Ishikawa (cell line): ENCODE measurements at regions not wholly inside any gene's neighbourhood (a gene's known extent, or its start where the extent isn't known, plus 50 kb on each side); places are given as distances from the start of the nearest gene placed in this dataset.

ENCODE experiments used
- CEBPB ChIP-seq: IDR thresholded peaks from 2 replicates; pipeline ENCODE4 v1.6.1; 2012
- EGR1 ChIP-seq: IDR thresholded peaks from 2 replicates; pipeline ENCODE4 v1.6.1; 2012
- EP300 ChIP-seq: IDR thresholded peaks from 2 replicates; pipeline ENCODE4 v1.6.1; 2012; ENCODE audit warnings: borderline replicate concordance
- FOXM1 ChIP-seq: IDR thresholded peaks from 2 replicates; pipeline ENCODE4 v1.6.1; 2012; ENCODE audit warnings: low read depth, borderline replicate concordance
- NFIC ChIP-seq: IDR thresholded peaks from 2 replicates; pipeline ENCODE4 v1.6.1; 2012
- RAD21 ChIP-seq: IDR thresholded peaks from 2 replicates; pipeline ENCODE4 v1.6.1; 2012; ENCODE audit warnings: low read depth
- ZBTB7A ChIP-seq: IDR thresholded peaks from 2 replicates; pipeline ENCODE4 v1.6.1; 2012; ENCODE audit warnings: low read depth
- TF ChIP-seq, protein P1 (sequence below): IDR thresholded peaks from 2 replicates; pipeline ENCODE4 v1.6.1; 2012; ENCODE audit warnings: low read depth, mild to moderate bottlenecking
- TF ChIP-seq, protein P2 (sequence below): IDR thresholded peaks from 2 replicates; pipeline ENCODE4 v1.6.1; 2012

DNA sequence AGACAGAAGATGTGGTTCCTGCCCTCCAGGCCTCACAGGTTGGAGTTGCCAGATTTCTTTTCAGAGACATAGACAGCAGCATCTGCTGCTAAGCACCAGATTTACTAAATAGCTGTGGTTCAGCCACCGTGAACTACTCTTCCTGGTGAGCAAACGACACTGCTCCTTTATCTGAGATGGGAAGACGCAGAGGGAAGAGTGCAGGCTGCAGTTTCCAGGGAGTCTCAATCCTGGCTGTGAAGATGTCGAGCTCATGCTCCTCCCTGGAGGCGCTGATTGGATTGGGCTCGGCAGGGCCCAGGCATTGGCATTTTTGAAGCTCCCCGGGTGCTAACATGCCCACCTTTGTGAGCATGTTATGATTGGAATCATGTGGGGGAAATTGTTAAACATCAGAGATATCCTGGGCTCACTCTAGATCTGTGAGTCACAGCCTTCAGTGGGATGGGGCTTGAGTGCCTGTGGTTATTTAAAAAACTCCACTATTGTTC is 314.8 kb downstream of the TSN start:
- TF ChIP-seq ZBTB7A = no peak
- TF ChIP-seq, protein P1, sequence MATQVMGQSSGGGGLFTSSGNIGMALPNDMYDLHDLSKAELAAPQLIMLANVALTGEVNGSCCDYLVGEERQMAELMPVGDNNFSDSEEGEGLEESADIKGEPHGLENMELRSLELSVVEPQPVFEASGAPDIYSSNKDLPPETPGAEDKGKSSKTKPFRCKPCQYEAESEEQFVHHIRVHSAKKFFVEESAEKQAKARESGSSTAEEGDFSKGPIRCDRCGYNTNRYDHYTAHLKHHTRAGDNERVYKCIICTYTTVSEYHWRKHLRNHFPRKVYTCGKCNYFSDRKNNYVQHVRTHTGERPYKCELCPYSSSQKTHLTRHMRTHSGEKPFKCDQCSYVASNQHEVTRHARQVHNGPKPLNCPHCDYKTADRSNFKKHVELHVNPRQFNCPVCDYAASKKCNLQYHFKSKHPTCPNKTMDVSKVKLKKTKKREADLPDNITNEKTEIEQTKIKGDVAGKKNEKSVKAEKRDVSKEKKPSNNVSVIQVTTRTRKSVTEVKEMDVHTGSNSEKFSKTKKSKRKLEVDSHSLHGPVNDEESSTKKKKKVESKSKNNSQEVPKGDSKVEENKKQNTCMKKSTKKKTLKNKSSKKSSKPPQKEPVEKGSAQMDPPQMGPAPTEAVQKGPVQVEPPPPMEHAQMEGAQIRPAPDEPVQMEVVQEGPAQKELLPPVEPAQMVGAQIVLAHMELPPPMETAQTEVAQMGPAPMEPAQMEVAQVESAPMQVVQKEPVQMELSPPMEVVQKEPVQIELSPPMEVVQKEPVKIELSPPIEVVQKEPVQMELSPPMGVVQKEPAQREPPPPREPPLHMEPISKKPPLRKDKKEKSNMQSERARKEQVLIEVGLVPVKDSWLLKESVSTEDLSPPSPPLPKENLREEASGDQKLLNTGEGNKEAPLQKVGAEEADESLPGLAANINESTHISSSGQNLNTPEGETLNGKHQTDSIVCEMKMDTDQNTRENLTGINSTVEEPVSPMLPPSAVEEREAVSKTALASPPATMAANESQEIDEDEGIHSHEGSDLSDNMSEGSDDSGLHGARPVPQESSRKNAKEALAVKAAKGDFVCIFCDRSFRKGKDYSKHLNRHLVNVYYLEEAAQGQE = no peak
- TF ChIP-seq, protein P2, sequence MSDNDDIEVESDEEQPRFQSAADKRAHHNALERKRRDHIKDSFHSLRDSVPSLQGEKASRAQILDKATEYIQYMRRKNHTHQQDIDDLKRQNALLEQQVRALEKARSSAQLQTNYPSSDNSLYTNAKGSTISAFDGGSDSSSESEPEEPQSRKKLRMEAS = no peak
- no peak for TF ChIP-seq NFIC
- TF ChIP-seq FOXM1 = no peak
- TF ChIP-seq EP300 = no peak
- no peak for TF ChIP-seq RAD21
- TF ChIP-seq CEBPB = no peak
- TF ChIP-seq EGR1 = no peak
